Heart left ventricle (tissue), 13 donors: ENCODE measurements at regions not wholly inside any gene's neighbourhood (a gene's known extent, or its start where the extent isn't known, plus 50 kb on each side); places are given as distances from the start of the nearest gene placed in this dataset.

Experiments used
- CTCF ChIP-seq, 12 donors: fragments of 200-600 bp; sonication (generic) in 4 of 12; IDR thresholded peaks; one replicate each; pipeline versions ENCODE4 v1.5.0 to v1.8.0; 2018 to 2022; ENCODE audit warnings: antibody characterized with exemption in 12 of 12, mild to moderate bottlenecking in 5 of 12
- POLR2A ChIP-seq, 2 donors: fragments of 450-650 bp; IDR thresholded peaks; one replicate each; pipeline ENCODE4 v1.6.1; 2017; ENCODE audit warnings: antibody characterized with exemption in 2 of 2, mild to moderate bottlenecking in 2 of 2, moderate library complexity in 2 of 2
- donor health status: ischemic (EF 13 %, LVEDD 7.1; RV severe dilation, severe dysfunction).
- donor health status: DM: no; HTN: yes; CAD: no.
- donor health status: DM: no; HTN: no; CAD: no.
- donor health status: ischemic (EF 25% LVEDD 6.9; RV normal size, moderate dysfunction).
- donor health status: ischemic (EF 25% LVEDD 5.7; RV mildly dilated, moderate dysfunction).
- donor health status: ischemic (EF 35%, LVEDD 5.7; RV mildly dilated, moderate dysfunction).
- donor health status: nonischemic (EF 11% LVEDD 7.7; RV severe dilation, severe dysfunction).
- donor health status: DM: yes; HTN: yes; CAD: no.
- donor health status: PGD.
- donor health status: ischemic (EF 29% LVEDD 5.4; RV normal size, mild dysfunction).
- donor health status: nonischemic (EF 23%, LVEDD 6.1; RV moderate dilation, normal function).

DNA sequence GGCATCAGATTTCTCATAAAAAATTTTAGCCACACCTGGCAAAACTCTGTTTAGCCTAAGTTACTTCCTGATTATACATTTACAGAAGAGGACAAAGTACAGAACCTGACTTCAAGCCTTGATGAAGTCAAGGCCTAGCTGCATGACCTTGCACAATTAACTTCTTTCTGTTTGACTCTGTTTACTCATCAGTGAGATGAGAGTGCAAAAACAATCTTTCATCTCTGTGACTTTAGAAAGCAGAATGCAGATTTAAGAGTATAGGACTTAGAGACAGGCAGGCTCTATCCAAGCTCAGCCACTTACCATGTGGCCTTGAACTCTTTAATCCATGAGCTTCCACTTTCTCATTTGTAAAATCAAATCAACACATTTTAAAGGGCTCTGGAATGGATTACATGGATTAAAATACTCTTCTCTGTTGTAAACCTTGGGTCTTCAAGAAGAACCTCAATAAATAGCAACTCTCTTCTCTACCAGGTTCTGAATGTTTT is 1178.9 kb downstream of the FLRT2 start:
- TF ChIP-seq CTCF (IDR thresholded peaks at IDR 0.05) = no peak
- no peak for TF ChIP-seq POLR2A (IDR thresholded peaks at IDR 0.05)
